ENCODE measurements at regions not wholly inside any gene's neighbourhood (a gene's known extent, or its start where the extent isn't known, plus 50 kb on each side); places are given as distances from the start of the nearest gene placed in this dataset.

DNA sequence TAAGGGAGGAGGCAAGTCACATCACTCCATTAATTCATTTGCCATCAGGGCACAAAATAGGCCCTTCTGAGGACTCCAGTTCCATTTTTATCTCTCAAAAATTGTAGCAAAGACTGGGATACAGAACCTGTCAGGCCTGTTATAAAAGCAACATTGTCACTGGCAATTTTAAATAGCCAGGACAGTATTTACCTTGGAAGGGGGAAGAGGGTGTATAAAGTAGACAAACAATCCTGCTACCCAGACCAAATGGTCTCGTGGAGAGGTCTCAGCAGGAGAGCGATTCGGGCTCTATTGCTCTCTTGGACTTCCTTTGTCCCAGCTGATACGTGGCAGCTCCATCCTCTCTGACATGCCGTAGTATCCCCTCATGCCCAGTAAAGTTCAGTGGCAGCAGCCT, 740.3 kb upstream of the HS6ST1 start:
- H3K27me3 ChIP-seq (ENCODE audit: insufficient read depth, poor library complexity, severe bottlenecking), result no peaks in the 10 kb centered on the region
- TF ChIP-seq POLR2AphosphoS5 (IDR thresholded peaks at IDR 0.05; ENCODE audit: low read depth) (no peak), SPI1 (IDR thresholded peaks at IDR 0.05; ENCODE audit: borderline replicate concordance, low read depth) (no peak), GABPA (IDR thresholded peaks at IDR 0.05; ENCODE audit: low read depth) (no peak)
- TF ChIP-seq, protein P1, sequence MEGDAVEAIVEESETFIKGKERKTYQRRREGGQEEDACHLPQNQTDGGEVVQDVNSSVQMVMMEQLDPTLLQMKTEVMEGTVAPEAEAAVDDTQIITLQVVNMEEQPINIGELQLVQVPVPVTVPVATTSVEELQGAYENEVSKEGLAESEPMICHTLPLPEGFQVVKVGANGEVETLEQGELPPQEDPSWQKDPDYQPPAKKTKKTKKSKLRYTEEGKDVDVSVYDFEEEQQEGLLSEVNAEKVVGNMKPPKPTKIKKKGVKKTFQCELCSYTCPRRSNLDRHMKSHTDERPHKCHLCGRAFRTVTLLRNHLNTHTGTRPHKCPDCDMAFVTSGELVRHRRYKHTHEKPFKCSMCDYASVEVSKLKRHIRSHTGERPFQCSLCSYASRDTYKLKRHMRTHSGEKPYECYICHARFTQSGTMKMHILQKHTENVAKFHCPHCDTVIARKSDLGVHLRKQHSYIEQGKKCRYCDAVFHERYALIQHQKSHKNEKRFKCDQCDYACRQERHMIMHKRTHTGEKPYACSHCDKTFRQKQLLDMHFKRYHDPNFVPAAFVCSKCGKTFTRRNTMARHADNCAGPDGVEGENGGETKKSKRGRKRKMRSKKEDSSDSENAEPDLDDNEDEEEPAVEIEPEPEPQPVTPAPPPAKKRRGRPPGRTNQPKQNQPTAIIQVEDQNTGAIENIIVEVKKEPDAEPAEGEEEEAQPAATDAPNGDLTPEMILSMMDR (IDR thresholded peaks at IDR 0.05; ENCODE audit: insufficient read depth, low read length), result no peak
- TF ChIP-seq, protein P2, sequence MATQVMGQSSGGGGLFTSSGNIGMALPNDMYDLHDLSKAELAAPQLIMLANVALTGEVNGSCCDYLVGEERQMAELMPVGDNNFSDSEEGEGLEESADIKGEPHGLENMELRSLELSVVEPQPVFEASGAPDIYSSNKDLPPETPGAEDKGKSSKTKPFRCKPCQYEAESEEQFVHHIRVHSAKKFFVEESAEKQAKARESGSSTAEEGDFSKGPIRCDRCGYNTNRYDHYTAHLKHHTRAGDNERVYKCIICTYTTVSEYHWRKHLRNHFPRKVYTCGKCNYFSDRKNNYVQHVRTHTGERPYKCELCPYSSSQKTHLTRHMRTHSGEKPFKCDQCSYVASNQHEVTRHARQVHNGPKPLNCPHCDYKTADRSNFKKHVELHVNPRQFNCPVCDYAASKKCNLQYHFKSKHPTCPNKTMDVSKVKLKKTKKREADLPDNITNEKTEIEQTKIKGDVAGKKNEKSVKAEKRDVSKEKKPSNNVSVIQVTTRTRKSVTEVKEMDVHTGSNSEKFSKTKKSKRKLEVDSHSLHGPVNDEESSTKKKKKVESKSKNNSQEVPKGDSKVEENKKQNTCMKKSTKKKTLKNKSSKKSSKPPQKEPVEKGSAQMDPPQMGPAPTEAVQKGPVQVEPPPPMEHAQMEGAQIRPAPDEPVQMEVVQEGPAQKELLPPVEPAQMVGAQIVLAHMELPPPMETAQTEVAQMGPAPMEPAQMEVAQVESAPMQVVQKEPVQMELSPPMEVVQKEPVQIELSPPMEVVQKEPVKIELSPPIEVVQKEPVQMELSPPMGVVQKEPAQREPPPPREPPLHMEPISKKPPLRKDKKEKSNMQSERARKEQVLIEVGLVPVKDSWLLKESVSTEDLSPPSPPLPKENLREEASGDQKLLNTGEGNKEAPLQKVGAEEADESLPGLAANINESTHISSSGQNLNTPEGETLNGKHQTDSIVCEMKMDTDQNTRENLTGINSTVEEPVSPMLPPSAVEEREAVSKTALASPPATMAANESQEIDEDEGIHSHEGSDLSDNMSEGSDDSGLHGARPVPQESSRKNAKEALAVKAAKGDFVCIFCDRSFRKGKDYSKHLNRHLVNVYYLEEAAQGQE (IDR thresholded peaks at IDR 0.05; ENCODE audit: insufficient replicate concordance, low read depth), result no peak
- no peak overlapping the region for H3K27ac ChIP-seq (replicated peaks)
- DNase-seq (ENCODE audit: low read depth in 1 of 2, low spot score in 1 of 2), result no peak
- H3K4me3 ChIP-seq (replicated peaks; ENCODE audit: insufficient read depth, low read length), result no peak overlapping the region

DNA sequence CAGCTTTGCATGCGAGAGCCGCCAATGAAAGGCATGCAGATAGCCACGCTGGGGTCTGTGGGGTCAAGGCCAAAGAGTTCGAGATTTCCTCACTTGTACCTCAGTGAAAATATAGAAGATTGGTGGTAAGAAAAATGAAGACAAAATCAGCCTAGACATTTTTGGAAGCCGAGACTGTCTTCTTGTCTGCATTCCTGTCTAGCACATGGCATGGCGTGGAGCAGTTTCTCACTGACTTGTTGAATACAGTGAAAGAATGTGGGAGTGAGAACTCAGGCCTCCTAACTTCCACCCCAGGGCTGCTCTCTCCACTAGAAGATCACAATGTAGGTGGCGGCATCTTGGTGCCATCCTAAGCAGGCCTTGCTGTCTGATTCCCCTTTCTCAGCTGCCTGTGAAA, 740.8 kb upstream of the HS6ST1 start:
- H3K27me3 ChIP-seq (ENCODE audit: insufficient read depth, poor library complexity, severe bottlenecking), result no peaks in the 10 kb centered on the region
- H3K4me3 ChIP-seq (replicated peaks; ENCODE audit: insufficient read depth, low read length), result no peak overlapping the region
- DNase-seq (ENCODE audit: low read depth in 1 of 2, low spot score in 1 of 2), result no peak
- TF ChIP-seq SPI1 (IDR thresholded peaks at IDR 0.05; ENCODE audit: borderline replicate concordance, low read depth) (no peak), GABPA (IDR thresholded peaks at IDR 0.05; ENCODE audit: low read depth) (no peak), POLR2AphosphoS5 (IDR thresholded peaks at IDR 0.05; ENCODE audit: low read depth) (no peak)
- TF ChIP-seq, protein P1 (IDR thresholded peaks at IDR 0.05; ENCODE audit: insufficient read depth, low read length), result no peak
- TF ChIP-seq, protein P2 (IDR thresholded peaks at IDR 0.05; ENCODE audit: insufficient replicate concordance, low read depth), result no peak
- no peak overlapping the region for H3K27ac ChIP-seq (replicated peaks)

DNA sequence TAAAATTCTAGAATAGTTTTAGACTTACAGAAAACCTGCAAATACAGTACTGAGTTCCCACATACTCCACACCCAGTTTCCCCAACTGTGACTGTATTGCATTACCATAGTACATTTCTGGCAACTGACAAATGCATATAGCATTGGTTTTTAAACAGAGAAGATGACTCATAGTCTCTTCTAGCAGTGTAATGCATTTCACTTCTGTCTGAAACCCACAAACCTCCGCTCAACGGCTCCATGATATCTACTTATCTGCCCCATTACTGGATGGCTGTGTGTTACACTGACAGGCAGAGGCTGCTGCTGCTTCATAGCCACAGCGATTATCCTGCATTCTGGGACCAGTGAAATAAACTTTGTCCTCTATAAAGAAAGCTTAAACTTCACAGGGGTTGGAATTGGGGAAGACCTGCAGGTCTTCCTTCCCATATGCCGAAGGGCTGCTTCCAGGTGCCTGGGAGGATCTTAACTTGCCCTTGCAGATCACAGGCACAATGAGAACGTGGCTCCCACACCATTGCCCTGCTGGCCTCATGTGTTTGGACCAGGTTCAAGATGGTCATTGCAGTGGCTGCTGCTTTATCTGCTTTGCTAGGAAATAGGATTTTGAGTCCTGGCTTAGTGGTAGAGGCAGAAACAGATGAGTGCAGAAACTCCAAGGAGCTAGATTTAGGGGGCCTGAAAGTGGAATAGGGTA, 742.6 kb upstream of the HS6ST1 start:
- DNase-seq (ENCODE audit: low read depth in 1 of 2, low spot score in 1 of 2), result peak; percentile 1 to 13
- Histone ChIP-seq H3K4me3 (replicated peaks; ENCODE audit: insufficient read depth, low read length) (no peak overlapping the region), H3K27me3 (ENCODE audit: insufficient read depth, poor library complexity, severe bottlenecking) (no peaks in the 10 kb centered on the region), H3K27ac (replicated peaks) (no peak overlapping the region)
- TF ChIP-seq, protein P2 (IDR thresholded peaks at IDR 0.05; ENCODE audit: insufficient replicate concordance, low read depth), result no peak
- TF ChIP-seq GABPA (IDR thresholded peaks at IDR 0.05; ENCODE audit: low read depth) (no peak), POLR2AphosphoS5 (IDR thresholded peaks at IDR 0.05; ENCODE audit: low read depth) (no peak), SPI1 (IDR thresholded peaks at IDR 0.05; ENCODE audit: borderline replicate concordance, low read depth) (no peak)
- TF ChIP-seq, protein P1 (IDR thresholded peaks at IDR 0.05; ENCODE audit: insufficient read depth, low read length), result no peak

All from HL-60 (cell line).